ENCODE measurements at regions not wholly inside any gene's neighbourhood (a gene's known extent, or its start where the extent isn't known, plus 50 kb on each side); places are given as distances from the start of the nearest gene placed in this dataset.

- TF ChIP-seq CTCF (conservative IDR thresholded peaks at IDR 0.05; ENCODE audit: low read depth, low read length) (no peak), EZH2 (IDR thresholded peaks at IDR 0.05; ENCODE audit: borderline replicate concordance, low read depth, low read length, poor library complexity, severe bottlenecking) (no peak)
Observed at GRCh38 chr11:70744396-70745185, 346.3 kb downstream of the CTTN start.

Data from A673 (cell line).